Thyroid gland (tissue), 4 donors: ENCODE measurements at regions not wholly inside any gene's neighbourhood (a gene's known extent, or its start where the extent isn't known, plus 50 kb on each side); places are given as distances from the start of the nearest gene placed in this dataset.

Experiments used
- POLR2A ChIP-seq, 2 donors: fragments of 450-650 bp; IDR thresholded peaks; one replicate each; pipeline ENCODE4 v1.6.1; 2017; ENCODE audit warnings: antibody characterized with exemption in 2 of 2, mild to moderate bottlenecking in 2 of 2, moderate library complexity in 1 of 2
- TF ChIP-seq, protein P1 (sequence below), 6 experiments: fragments of 200-600 bp in 3 of 6; fragments of 450-650 bp in 3 of 6; sonication (generic) in 3 of 6; IDR thresholded peaks; one replicate each; pipeline ENCODE4 v1.5.1; 2016 to 2019; ENCODE audit warnings: antibody characterized with exemption in 6 of 6, mild to moderate bottlenecking in 2 of 6, inconsistent platforms in 1 of 6, moderate library complexity in 1 of 6

DNA sequence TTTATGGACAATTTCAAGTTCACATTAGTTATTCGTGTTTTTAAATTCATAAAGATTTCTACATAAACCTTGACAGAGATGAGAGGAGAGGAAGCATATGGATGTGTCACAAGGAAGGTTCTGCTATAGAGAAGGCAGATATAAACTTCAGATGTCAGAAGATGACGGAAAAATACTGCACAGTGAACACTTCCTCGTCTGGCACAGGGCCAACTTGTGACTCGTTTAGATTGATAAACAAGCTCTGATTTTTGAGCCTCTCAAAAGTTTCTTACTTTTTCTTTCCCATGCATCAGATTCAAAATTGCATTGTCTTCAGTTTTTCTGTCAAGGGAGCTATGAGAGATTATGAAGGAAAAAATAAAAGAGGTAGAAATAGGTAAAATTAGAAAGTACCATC lies 156.4 kb upstream of the MINDY3 start:
- TF ChIP-seq, protein P1, sequence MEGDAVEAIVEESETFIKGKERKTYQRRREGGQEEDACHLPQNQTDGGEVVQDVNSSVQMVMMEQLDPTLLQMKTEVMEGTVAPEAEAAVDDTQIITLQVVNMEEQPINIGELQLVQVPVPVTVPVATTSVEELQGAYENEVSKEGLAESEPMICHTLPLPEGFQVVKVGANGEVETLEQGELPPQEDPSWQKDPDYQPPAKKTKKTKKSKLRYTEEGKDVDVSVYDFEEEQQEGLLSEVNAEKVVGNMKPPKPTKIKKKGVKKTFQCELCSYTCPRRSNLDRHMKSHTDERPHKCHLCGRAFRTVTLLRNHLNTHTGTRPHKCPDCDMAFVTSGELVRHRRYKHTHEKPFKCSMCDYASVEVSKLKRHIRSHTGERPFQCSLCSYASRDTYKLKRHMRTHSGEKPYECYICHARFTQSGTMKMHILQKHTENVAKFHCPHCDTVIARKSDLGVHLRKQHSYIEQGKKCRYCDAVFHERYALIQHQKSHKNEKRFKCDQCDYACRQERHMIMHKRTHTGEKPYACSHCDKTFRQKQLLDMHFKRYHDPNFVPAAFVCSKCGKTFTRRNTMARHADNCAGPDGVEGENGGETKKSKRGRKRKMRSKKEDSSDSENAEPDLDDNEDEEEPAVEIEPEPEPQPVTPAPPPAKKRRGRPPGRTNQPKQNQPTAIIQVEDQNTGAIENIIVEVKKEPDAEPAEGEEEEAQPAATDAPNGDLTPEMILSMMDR (IDR thresholded peaks at IDR 0.05) = no peak
- no peak for TF ChIP-seq POLR2A (IDR thresholded peaks at IDR 0.05)
